Neural crest cell (in vitro differentiated cells): ENCODE measurements at regions not wholly inside any gene's neighbourhood (a gene's known extent, or its start where the extent isn't known, plus 50 kb on each side); places are given as distances from the start of the nearest gene placed in this dataset.

Experiments used
- DNase-seq: peaks from one replicate; pipeline ENCODE4 v3.0.0; 2021; ENCODE audit warnings: low read depth, mixed read lengths, low spot score
- H3K27ac Mint-ChIP-seq: one replicate; pipeline ENCODE4 v1.8.0; 2021; ENCODE audit warnings: mild to moderate bottlenecking, mixed read lengths; ENCODE audit not compliant: unreplicated experiment
- H3K27me3 Mint-ChIP-seq: 2 replicates; pipeline ENCODE4 v1.8.0; 2021; ENCODE audit warnings: low read depth, mild to moderate bottlenecking, mixed read lengths
- H3K36me3 Mint-ChIP-seq: 2 replicates; pipeline ENCODE4 v1.8.0; 2021; ENCODE audit warnings: low read depth, mild to moderate bottlenecking, mixed read lengths
- H3K4me1 Mint-ChIP-seq: 2 replicates; pipeline ENCODE4 v1.8.0; 2021; ENCODE audit warnings: mixed read lengths
- H3K4me3 Mint-ChIP-seq: one replicate; pipeline ENCODE4 v1.8.0; 2021; ENCODE audit warnings: mild to moderate bottlenecking, mixed read lengths
- H3K9me3 Mint-ChIP-seq: 2 replicates; pipeline ENCODE4 v1.8.0; 2021; ENCODE audit warnings: mixed read lengths
- CTCF ChIP-seq: fragments of 200-600 bp; sonication (generic); conservative IDR thresholded peaks from 2 replicates; pipeline ENCODE4 v1.5.0; 2021; ENCODE audit warnings: antibody characterized with exemption, mild to moderate bottlenecking

- Mint-ChIP-seq H3K4me1 (no peaks in the 10 kb centered on the region), H3K27ac (no peak overlapping the region), H3K9me3 (no peaks in the 10 kb centered on the region)
These were observed 1603.1 kb downstream of the C4orf33 start for GRCh38 chr4:130699004-130699403.

GRCh38 chr4:130703211-130703935 is 1607.4 kb downstream of the C4orf33 start:
- no peak for TF ChIP-seq CTCF
- Mint-ChIP-seq H3K4me3 (no peak overlapping the region), H3K36me3 (no peaks in the 10 kb centered on the region), H3K27me3 (no peaks in the 10 kb centered on the region), H3K9me3 (peaks cover 9% of the 10 kb centered on the region), H3K4me1 (no peaks in the 10 kb centered on the region), H3K27ac (no peak overlapping the region)
- DNase-seq = no peak

More at GRCh38 chr4:130699004-130699403, 1603.1 kb downstream of the C4orf33 start:
- no peak for DNase-seq
- no peaks in the 10 kb centered on the region for H3K27me3 Mint-ChIP-seq
- TF ChIP-seq CTCF = no peak
- H3K36me3 Mint-ChIP-seq = no peaks in the 10 kb centered on the region
- no peak overlapping the region for H3K4me3 Mint-ChIP-seq

GRCh38 chr4:130705023-130705422 is 1609.1 kb downstream of the C4orf33 start:
- H3K4me3 Mint-ChIP-seq = no peak overlapping the region
- H3K4me1 Mint-ChIP-seq = no peaks in the 10 kb centered on the region
- peaks cover 9% of the 10 kb centered on the region for H3K9me3 Mint-ChIP-seq
- H3K27ac Mint-ChIP-seq = no peak overlapping the region
- no peaks in the 10 kb centered on the region for H3K27me3 Mint-ChIP-seq
- TF ChIP-seq CTCF = no peak
- no peak for DNase-seq
- H3K36me3 Mint-ChIP-seq = no peaks in the 10 kb centered on the region

- Mint-ChIP-seq H3K27ac (no peak overlapping the region), H3K9me3 (peaks cover 12% of the 10 kb centered on the region), H3K36me3 (no peaks in the 10 kb centered on the region), H3K4me3 (no peak overlapping the region), H3K4me1 (no peaks in the 10 kb centered on the region), H3K27me3 (no peaks in the 10 kb centered on the region)
- no peak for TF ChIP-seq CTCF
- no peak for DNase-seq
These were observed 1616.1 kb downstream of the C4orf33 start for GRCh38 chr4:130712038-130712437.

- H3K27me3 Mint-ChIP-seq = no peaks in the 10 kb centered on the region
These were observed 1618.1 kb downstream of the C4orf33 start for GRCh38 chr4:130714006-130714405.

More at GRCh38 chr4:130714006-130714405, 1618.1 kb downstream of the C4orf33 start:
- no peaks in the 10 kb centered on the region for H3K36me3 Mint-ChIP-seq
- peaks cover 6% of the 10 kb centered on the region for H3K9me3 Mint-ChIP-seq
- H3K27ac Mint-ChIP-seq = no peak overlapping the region
- H3K4me1 Mint-ChIP-seq = no peaks in the 10 kb centered on the region
- no peak for TF ChIP-seq CTCF
- H3K4me3 Mint-ChIP-seq = no peak overlapping the region
- DNase-seq = no peak
